HepG2 (cell line): ENCODE measurements at regions not wholly inside any gene's neighbourhood (a gene's known extent, or its start where the extent isn't known, plus 50 kb on each side); places are given as distances from the start of the nearest gene placed in this dataset.

ENCODE experiments used
- ATAC-seq: fragments of 200-7000 bp; cut with Tn5 transposase; 3 replicates; pipeline ENCODE4 v1.9.1; 2020; ENCODE audit warnings: mild to moderate bottlenecking, moderate library complexity
- BruUV-seq: library from RNA; stranded (reverse); fragments of 400-500 nt; replicated peaks from 2 replicates; lab custom pipeline; 2021; lab: Mats Ljungman, UMichigan
- CTCF ChIA-PET: fragments of 300-600 bp; formaldehyde crosslinking; extraction: SDS; loops from one replicate; lab custom pipeline; 2021; ENCODE audit warnings: low total read pairs, inconsistent platforms, low intra/inter-chr PET ratio; lab: Yijun Ruan, JAX
- POLR2A ChIA-PET: fragments of 350-600 bp; sonication (Branson Sonifier 250); formaldehyde crosslinking; loops from one replicate; lab custom pipeline; 2020; ENCODE audit warnings: antibody characterized with exemption, inconsistent platforms; lab: Yijun Ruan, JAX
- DNase-seq: peaks from one replicate; pipeline ENCODE4 v3.0.0-alpha.2; 2015; ENCODE audit warnings: low spot score
- FAIRE-seq: peaks from 3 replicates; lab custom pipeline; 2011; peaks lifted over from hg19 to GRCh38; lab: Jason Lieb, UNC
- H2AFZ ChIP-seq: one replicate; pipeline ENCODE4 v1.6.1; 2011; ENCODE audit warnings: low read length, inconsistent platforms
- H3K27ac ChIP-seq: fragments of 300-600 bp; 3 replicates; pipeline ENCODE4 v1.8.0; 2011; ENCODE audit warnings: mixed run types, mild to moderate bottlenecking, mixed read lengths, low read length, inconsistent platforms; ENCODE audit not compliant: insufficient read depth; ENCODE audit errors: extremely low read length
- H3K27me3 ChIP-seq, 2 experiments: fragments of 200-600 bp in 1 of 2; 2 replicates in 1 of 2; 3 replicates in 1 of 2; pipeline versions ENCODE4 v1.6.0 to v1.8.0; 2011; ENCODE audit warnings: low read length in 2 of 2, mild to moderate bottlenecking in 2 of 2, moderate library complexity in 2 of 2, inconsistent platforms in 1 of 2; ENCODE audit not compliant: insufficient read depth in 2 of 2, control insufficient read depth in 1 of 2
- H3K36me3 ChIP-seq, 2 experiments: fragments of 200-600 bp in 1 of 2; replicated peaks in 1 of 2; 2 replicates in 1 of 2; 3 replicates in 1 of 2; pipeline versions ENCODE4 v1.5.1 to v1.8.0; 2011; ENCODE audit warnings: low read length in 2 of 2, inconsistent platforms in 1 of 2; ENCODE audit not compliant: insufficient read depth in 2 of 2, control insufficient read depth in 1 of 2
- H3K4me1 ChIP-seq: 2 replicates; pipeline ENCODE4 v1.5.1; 2012; ENCODE audit warnings: low read length, inconsistent platforms; ENCODE audit not compliant: insufficient read depth
- H3K4me2 ChIP-seq: 2 replicates; pipeline ENCODE4 v1.6.0; 2011; ENCODE audit warnings: low read depth, low read length, inconsistent platforms
- H3K4me3 ChIP-seq, 3 experiments: fragments of 200-600 bp in 1 of 3; sonication (generic), shearing (Covaris generic) in 1 of 3; replicated peaks in 1 of 3; 2 replicates each; pipeline ENCODE4 v1.5.1; 2011 to 2016; ENCODE audit warnings: low read length in 3 of 3, inconsistent platforms in 2 of 3, low read depth in 2 of 3, mild to moderate bottlenecking in 2 of 3, control low read depth in 1 of 3, mixed read lengths in 1 of 3; ENCODE audit not compliant: insufficient read depth in 1 of 3
- H3K79me2 ChIP-seq: one replicate; pipeline ENCODE4 v1.6.1; 2011; ENCODE audit warnings: low read length, inconsistent platforms; ENCODE audit not compliant: insufficient read depth
- H3K9ac ChIP-seq: 2 replicates; pipeline ENCODE4 v1.6.0; 2011; ENCODE audit warnings: mild to moderate bottlenecking, low read depth, low read length, inconsistent platforms; ENCODE audit not compliant: insufficient read depth
- H3K9me3 ChIP-seq: 2 replicates; pipeline ENCODE4 v1.5.1; 2012; ENCODE audit warnings: mild to moderate bottlenecking, low read length
- H4K20me1 ChIP-seq: 2 replicates; pipeline ENCODE4 v1.6.0; 2011; ENCODE audit warnings: inconsistent platforms, mild to moderate bottlenecking, low read length, moderate library complexity; ENCODE audit not compliant: insufficient read depth
- DR1 ChIP-seq: sonication (generic); formaldehyde crosslinking; IDR thresholded peaks from 2 replicates; pipeline ENCODE4 v1.8.0; 2021; ENCODE audit warnings: mild to moderate bottlenecking, missing genetic modification reagents, inconsistent platforms
- E2F1 ChIP-seq: sonication (generic); formaldehyde crosslinking; IDR thresholded peaks from 2 replicates; pipeline ENCODE4 v1.5.0; 2020; ENCODE audit warnings: missing genetic modification reagents
- KLF13 ChIP-seq: sonication (generic); formaldehyde crosslinking; IDR thresholded peaks from 2 replicates; pipeline ENCODE4 v1.4.0; 2020; ENCODE audit warnings: mild to moderate bottlenecking, missing genetic modification reagents
- MAFF ChIP-seq: IDR thresholded peaks from 2 replicates; pipeline ENCODE4 v1.6.1; 2011; ENCODE audit warnings: low read depth, low read length, improper control_type of control experiment
- MAFK ChIP-seq, 2 experiments: IDR thresholded peaks in 1 of 2; conservative IDR thresholded peaks in 1 of 2; 2 replicates each; pipeline ENCODE4 v1.6.1; 2011; ENCODE audit warnings: improper control_type of control experiment in 2 of 2, low read length in 2 of 2
- NFE2L2 ChIP-seq: fragments of 150-350 bp; IDR thresholded peaks from 2 replicates; pipeline ENCODE4 v1.6.1; 2014; ENCODE audit warnings: low read length
- NPAS2 ChIP-seq: sonication (generic); formaldehyde crosslinking; IDR thresholded peaks from 2 replicates; pipeline ENCODE4 v1.8.0; 2022; ENCODE audit warnings: mild to moderate bottlenecking, missing genetic modification reagents, borderline replicate concordance
- NR2F1 ChIP-seq, 2 experiments: fragments of 450-650 bp in 1 of 2; formaldehyde crosslinking in 1 of 2; IDR thresholded peaks; 2 replicates each; pipeline versions ENCODE4 v1.5.0 to v1.6.1; 2016 to 2020; ENCODE audit warnings: mild to moderate bottlenecking in 1 of 2, missing compliant biosample characterization in 1 of 2, missing genetic modification reagents in 1 of 2, moderate library complexity in 1 of 2
- PRPF4 ChIP-seq: fragments of 200-400 bp; formaldehyde crosslinking; IDR thresholded peaks from 2 replicates; pipeline ENCODE4 v1.6.1; 2016; ENCODE audit warnings: low read length, low read depth; ENCODE audit not compliant: poor library complexity, severe bottlenecking
- RFX3 ChIP-seq: IDR thresholded peaks from 2 replicates; pipeline ENCODE4 v1.6.1; 2016; ENCODE audit warnings: missing biosample characterization, missing genetic modification reagents
- SMAD9 ChIP-seq: sonication (generic); formaldehyde crosslinking; IDR thresholded peaks from 2 replicates; pipeline ENCODE4 v1.5.1; 2020; ENCODE audit warnings: mild to moderate bottlenecking, missing genetic modification reagents
- ZNF10 ChIP-seq: sonication (generic); formaldehyde crosslinking; IDR thresholded peaks from 2 replicates; pipeline ENCODE4 v1.4.0; 2020; ENCODE audit warnings: mild to moderate bottlenecking, low read depth, missing genetic modification reagents, borderline replicate concordance
- ZNF20 ChIP-seq: sonication (generic); formaldehyde crosslinking; IDR thresholded peaks from 2 replicates; pipeline ENCODE4 v1.4.0; 2020; ENCODE audit warnings: mild to moderate bottlenecking, moderate library complexity, missing genetic modification reagents
- ZNF784 ChIP-seq: sonication (generic); formaldehyde crosslinking; IDR thresholded peaks from 2 replicates; pipeline ENCODE4 v1.5.1; 2020; ENCODE audit warnings: missing genetic modification reagents, mild to moderate bottlenecking, borderline replicate concordance
- ZNF83 ChIP-seq: sonication (generic); formaldehyde crosslinking; IDR thresholded peaks from 2 replicates; pipeline ENCODE4 v1.4.0; 2020; ENCODE audit warnings: missing genetic modification reagents, mild to moderate bottlenecking, borderline replicate concordance
- in situ Hi-C: cut with HindIII; loops from 2 replicates; pipeline ENCODE4 v1.10.0; 2017; ENCODE audit warnings: low pct_unique_long_range_greater_than_20kb; ENCODE audit not compliant: extremely low pct_ligation_motif_present
- intact Hi-C: fragments of 100-400 bp; cut with micrococcal nuclease; formaldehyde crosslinking; loops from one replicate; pipeline ENCODE4 v1.10.0; 2022; ENCODE audit not compliant: unreplicated experiment
- TF ChIP-seq, protein P1 (sequence below): sonication (generic); formaldehyde crosslinking; IDR thresholded peaks from 2 replicates; pipeline ENCODE4 v1.4.0; 2020; ENCODE audit warnings: missing genetic modification reagents, borderline replicate concordance

DNA sequence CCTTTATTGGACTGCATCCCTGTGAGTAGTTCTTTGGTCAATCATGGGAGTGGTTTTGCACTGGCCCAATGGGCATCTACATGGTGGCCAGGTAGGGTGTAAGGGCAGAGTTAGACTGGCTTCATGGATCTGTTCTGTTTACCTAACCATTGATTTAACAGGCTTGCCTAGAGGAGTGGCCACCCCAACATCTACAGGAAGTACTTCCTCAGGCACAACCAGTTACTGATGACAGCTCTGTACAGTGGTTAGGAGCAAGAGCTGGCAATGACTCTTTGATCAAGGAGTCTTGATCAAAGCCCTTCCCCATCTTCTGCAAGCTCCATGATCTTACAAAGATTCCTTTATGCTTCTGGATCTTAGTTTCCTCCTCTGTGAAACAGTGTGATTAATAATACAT is 140.9 kb upstream of the CYP1B1 start:
- ChIA-PET CTCF (no interaction called here), POLR2A (no interaction called here)
- DNase-seq, result no peak
- no peak for FAIRE-seq
- Histone ChIP-seq H3K27ac (no peak overlapping the region), H3K9me3 (no peaks in the 10 kb centered on the region)
- in situ Hi-C loops, result no loop called here
- no peak for TF ChIP-seq NR2F1 (CRISPR knock-in tag; IDR thresholded peaks at IDR 0.05)
- no peak for TF ChIP-seq NPAS2 (CRISPR knock-in tag)
- no peak for TF ChIP-seq ZNF10 (CRISPR knock-in tag)
- TF ChIP-seq KLF13 (CRISPR knock-in tag), result no peak
- TF ChIP-seq E2F1 (CRISPR knock-in tag), result no peak
- no peak for TF ChIP-seq ZNF20 (CRISPR knock-in tag)
- no peak for TF ChIP-seq PRPF4
- TF ChIP-seq, all 625 proteins: peak for 0
- Histone ChIP-seq H3K79me2 (no peaks in the 10 kb centered on the region), H3K4me2 (no peak overlapping the region), H3K36me3 (no peaks in the 10 kb centered on the region), H3K4me3 (no peak overlapping the region), H3K9ac (no peak overlapping the region), H3K4me1 (0 out of 2 replicates have a peak, but pooled peaks cover 5% of the 10 kb centered on the region), H4K20me1 (no peaks in the 10 kb centered on the region), H3K27me3 (no peaks in the 10 kb centered on the region; a peak in 2 of 5 replicates), H2AFZ (no peak overlapping the region)
- BruUV-seq, result no TSS peak
- intact Hi-C loops, result no loop called here
- ATAC-seq, result no peak

- H3K9ac ChIP-seq, result no peak overlapping the region
- no peak for FAIRE-seq
- no TSS peak for BruUV-seq
- 0 out of 2 replicates have a peak, but pooled peaks cover 5% of the 10 kb centered on the region for H3K4me1 ChIP-seq
- H4K20me1 ChIP-seq, result no peaks in the 10 kb centered on the region
- ChIA-PET CTCF (no interaction called here), POLR2A (no interaction called here)
- no peak for ATAC-seq
- no peaks in the 10 kb centered on the region; a peak in 2 of 5 replicates for H3K27me3 ChIP-seq
- H2AFZ ChIP-seq, result no peak overlapping the region
- H3K4me3 ChIP-seq, result no peak overlapping the region
- no peak overlapping the region for H3K4me2 ChIP-seq
- no peak for DNase-seq
- H3K27ac ChIP-seq, result no peak overlapping the region
- in situ Hi-C loops, result no loop called here
- no peaks in the 10 kb centered on the region for H3K36me3 ChIP-seq
- intact Hi-C loops, result no loop called here
- no peaks in the 10 kb centered on the region for H3K9me3 ChIP-seq
- no peaks in the 10 kb centered on the region for H3K79me2 ChIP-seq
- TF ChIP-seq, protein P1, sequence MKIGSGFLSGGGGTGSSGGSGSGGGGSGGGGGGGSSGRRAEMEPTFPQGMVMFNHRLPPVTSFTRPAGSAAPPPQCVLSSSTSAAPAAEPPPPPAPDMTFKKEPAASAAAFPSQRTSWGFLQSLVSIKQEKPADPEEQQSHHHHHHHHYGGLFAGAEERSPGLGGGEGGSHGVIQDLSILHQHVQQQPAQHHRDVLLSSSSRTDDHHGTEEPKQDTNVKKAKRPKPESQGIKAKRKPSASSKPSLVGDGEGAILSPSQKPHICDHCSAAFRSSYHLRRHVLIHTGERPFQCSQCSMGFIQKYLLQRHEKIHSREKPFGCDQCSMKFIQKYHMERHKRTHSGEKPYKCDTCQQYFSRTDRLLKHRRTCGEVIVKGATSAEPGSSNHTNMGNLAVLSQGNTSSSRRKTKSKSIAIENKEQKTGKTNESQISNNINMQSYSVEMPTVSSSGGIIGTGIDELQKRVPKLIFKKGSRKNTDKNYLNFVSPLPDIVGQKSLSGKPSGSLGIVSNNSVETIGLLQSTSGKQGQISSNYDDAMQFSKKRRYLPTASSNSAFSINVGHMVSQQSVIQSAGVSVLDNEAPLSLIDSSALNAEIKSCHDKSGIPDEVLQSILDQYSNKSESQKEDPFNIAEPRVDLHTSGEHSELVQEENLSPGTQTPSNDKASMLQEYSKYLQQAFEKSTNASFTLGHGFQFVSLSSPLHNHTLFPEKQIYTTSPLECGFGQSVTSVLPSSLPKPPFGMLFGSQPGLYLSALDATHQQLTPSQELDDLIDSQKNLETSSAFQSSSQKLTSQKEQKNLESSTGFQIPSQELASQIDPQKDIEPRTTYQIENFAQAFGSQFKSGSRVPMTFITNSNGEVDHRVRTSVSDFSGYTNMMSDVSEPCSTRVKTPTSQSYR (CRISPR knock-in tag), result no peak
- TF ChIP-seq SMAD9 (CRISPR knock-in tag) (no peak), NFE2L2 (peak; percentile 91), DR1 (no peak), ZNF83 (CRISPR knock-in tag) (no peak), MAFF (peak; percentile 75), RFX3 (no peak), MAFK (conservative IDR thresholded peaks at IDR 0.05 in 1 of 2, IDR thresholded peaks at IDR 0.05 in 1 of 2; ENCODE audit: low read length in 2 of 2) (peak; percentile 81 to 82), ZNF784 (CRISPR knock-in tag) (no peak)
Observed at GRCh38 chr2:38215993-38216392, 140.0 kb upstream of the CYP1B1 start.
